NT2/D1 (cell line): ENCODE measurements at regions not wholly inside any gene's neighbourhood (a gene's known extent, or its start where the extent isn't known, plus 50 kb on each side); places are given as distances from the start of the nearest gene placed in this dataset.

Experiments used
- SUZ12 ChIP-seq: IDR thresholded peaks from 2 replicates; pipeline ENCODE4 v1.6.1; 2011; ENCODE audit not compliant: insufficient read length, insufficient read depth; ENCODE audit errors: extremely low read depth
- YY1 ChIP-seq: IDR thresholded peaks from 2 replicates; pipeline ENCODE4 v1.6.1; 2011; ENCODE audit not compliant: insufficient read length, insufficient read depth

- TF ChIP-seq YY1 (no peak), SUZ12 (no peak)
Measured at GRCh38 chr4:64551125-64551524, 141.9 kb upstream of the TECRL start.
